GM21367 (cell line): ENCODE measurements at regions not wholly inside any gene's neighbourhood (a gene's known extent, or its start where the extent isn't known, plus 50 kb on each side); places are given as distances from the start of the nearest gene placed in this dataset.
A peak's percentile ranks its signal among the peaks of the same experiment; 100 is the strongest.

ENCODE experiments used
- ATAC-seq: cut with Tn5 transposase; IDR thresholded peaks from one replicate; pipeline ENCODE4 v1.9.1; 2021; ENCODE audit not compliant: unreplicated experiment

GRCh38 chr6:3997177-3997770, 81.7 kb downstream of the FAM217A start:
- ATAC-seq = no peak

GRCh38 chr6:3999800-4000661, 78.9 kb downstream of the FAM217A start:
- ATAC-seq = no peak

GRCh38 chr6:4004249-4004648, 74.7 kb downstream of the FAM217A start:
- no peak for ATAC-seq

- ATAC-seq = no peak
These were observed 70.5 kb downstream of the FAM217A start for GRCh38 chr6:4008324-4009047.

- ATAC-seq = no peak
These were observed 69.5 kb downstream of the FAM217A start for GRCh38 chr6:4009486-4009885.

GRCh38 chr6:4010048-4010447, 68.9 kb downstream of the FAM217A start:
- ATAC-seq = no peak

GRCh38 chr6:4010689-4011090, 68.2 kb downstream of the FAM217A start:
- peak; percentile 49 for ATAC-seq

GRCh38 chr6:4012826-4013225, 66.1 kb downstream of the FAM217A start:
- ATAC-seq = no peak

- no peak for ATAC-seq
These were observed 61.7 kb downstream of the FAM217A start for GRCh38 chr6:4017058-4017739.

GRCh38 chr6:4017834-4018170, 61.1 kb downstream of the FAM217A start:
- no peak for ATAC-seq

- peak; percentile 62 for ATAC-seq
These were observed 60.6 kb downstream of the FAM217A start for GRCh38 chr6:4018171-4018923.
